GM12892 (cell line): ENCODE measurements at regions not wholly inside any gene's neighbourhood (a gene's known extent, or its start where the extent isn't known, plus 50 kb on each side); places are given as distances from the start of the nearest gene placed in this dataset.

Experiments used
- POLR2A ChIP-seq: IDR thresholded peaks from 2 replicates; pipeline ENCODE4 v1.6.1; 2011; ENCODE audit warnings: low read depth, low read length, control low read depth
- POLR2AphosphoS5 ChIP-seq: IDR thresholded peaks from 2 replicates; pipeline ENCODE4 v1.6.1; 2011; ENCODE audit warnings: low read depth, low read length, control low read depth

DNA sequence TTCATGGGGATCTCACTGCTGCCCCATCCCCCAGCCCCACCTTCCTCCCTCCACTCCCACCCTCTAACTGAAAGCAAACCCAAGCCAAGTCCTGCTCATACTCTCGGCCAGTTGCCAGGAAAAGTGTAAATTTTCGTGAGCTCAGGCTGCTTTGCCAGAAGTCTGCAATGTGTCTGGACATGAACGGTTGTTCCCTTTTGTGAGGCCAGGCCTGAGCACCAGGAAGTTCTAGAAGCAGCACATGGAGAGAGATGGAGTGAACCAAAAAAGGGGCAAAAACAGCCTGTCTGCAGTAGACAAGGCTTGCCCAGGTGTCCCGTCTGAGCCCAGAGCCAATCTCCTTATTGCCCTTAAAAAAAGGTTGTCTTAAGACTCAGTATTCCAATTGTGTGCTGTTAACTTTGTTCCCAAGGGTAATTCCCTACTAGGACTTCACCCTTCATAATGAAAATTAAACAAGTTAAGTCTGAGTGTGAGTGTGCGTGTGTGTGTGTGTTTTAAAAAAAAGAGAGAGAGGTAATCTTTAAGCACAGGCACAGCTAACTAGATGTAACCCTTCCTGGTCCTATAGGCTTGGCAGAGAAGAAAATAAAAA lies 247.1 kb downstream of the BCL11A start:
- no peak for TF ChIP-seq POLR2A
- no peak for TF ChIP-seq POLR2AphosphoS5
